Putamen (tissue), 1 donor: ENCODE measurements at regions not wholly inside any gene's neighbourhood (a gene's known extent, or its start where the extent isn't known, plus 50 kb on each side); places are given as distances from the start of the nearest gene placed in this dataset.

Experiments used
- DNase-seq: peaks from one replicate; pipeline ENCODE4 v3.0.0-alpha.2; 2016; ENCODE audit warnings: low spot score

GRCh38 chr1:57494530-57495079 is 70.7 kb upstream of the DAB1 start:
- no peak for DNase-seq

GRCh38 chr1:57492586-57493226 is 68.8 kb upstream of the DAB1 start:
- DNase-seq: no peak

GRCh38 chr1:57489358-57490036 is 65.6 kb upstream of the DAB1 start:
- no peak for DNase-seq

GRCh38 chr1:57485643-57486042 is 61.8 kb upstream of the DAB1 start:
- no peak for DNase-seq

DNA sequence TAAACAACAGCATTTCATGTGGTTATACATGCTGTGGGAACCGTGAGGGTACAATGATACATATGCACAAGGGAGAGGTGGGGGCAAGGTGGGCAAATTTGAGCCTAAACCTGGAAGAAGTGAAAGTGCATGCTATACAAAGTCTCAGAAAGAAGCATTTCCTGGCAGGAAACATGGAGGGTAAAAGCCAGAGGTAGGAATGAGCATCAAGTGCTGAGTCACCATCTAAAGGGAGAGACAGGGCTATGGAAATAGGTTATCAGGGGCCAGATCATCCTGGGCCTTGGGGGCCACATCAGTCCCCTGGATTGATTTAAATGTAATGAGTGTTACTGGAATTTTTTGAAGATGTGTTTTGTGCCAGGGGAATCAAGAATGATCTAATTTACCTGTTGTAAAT is 60.1 kb upstream of the DAB1 start:
- DNase-seq: no peak

DNA sequence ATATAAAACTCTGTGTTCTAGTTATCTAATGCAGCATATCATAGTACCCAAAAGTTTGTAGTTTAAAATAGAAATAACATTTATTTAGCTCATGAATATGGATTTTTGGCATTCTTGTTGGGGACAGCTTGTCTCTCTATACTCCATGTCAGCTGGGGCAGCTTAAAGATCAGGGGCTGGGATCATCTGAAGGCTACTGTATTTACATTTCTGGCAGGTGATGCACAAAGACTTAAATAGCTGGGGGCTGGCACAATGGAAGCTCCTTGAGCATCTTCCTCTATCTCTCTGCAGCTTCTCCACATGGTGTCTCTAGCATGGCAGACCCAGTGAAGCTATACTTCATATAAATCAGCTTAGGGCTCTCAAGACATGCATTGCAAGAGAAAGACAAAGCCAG is 55.6 kb upstream of the DAB1 start:
- DNase-seq: no peak

DNA sequence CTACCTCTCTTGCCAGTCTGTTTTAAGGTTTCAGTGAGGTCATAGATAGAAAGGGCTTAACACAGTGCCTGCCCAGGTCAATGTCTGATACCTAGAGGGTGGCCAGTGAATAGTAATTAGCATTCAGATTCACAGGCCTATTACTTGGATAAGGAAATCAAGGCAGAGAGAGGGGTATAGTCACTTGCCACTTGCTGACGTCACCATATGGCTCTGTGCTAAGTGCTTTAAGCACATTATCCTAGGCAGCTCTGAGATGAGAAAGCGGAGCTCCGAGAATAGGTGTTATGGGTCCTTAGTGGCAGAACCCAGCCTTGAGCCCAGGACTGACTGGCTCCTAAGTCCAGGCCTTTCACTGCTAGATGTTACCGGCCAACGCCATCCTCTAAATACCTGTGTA is 51.5 kb upstream of the DAB1 start:
- DNase-seq: no peak

DNA sequence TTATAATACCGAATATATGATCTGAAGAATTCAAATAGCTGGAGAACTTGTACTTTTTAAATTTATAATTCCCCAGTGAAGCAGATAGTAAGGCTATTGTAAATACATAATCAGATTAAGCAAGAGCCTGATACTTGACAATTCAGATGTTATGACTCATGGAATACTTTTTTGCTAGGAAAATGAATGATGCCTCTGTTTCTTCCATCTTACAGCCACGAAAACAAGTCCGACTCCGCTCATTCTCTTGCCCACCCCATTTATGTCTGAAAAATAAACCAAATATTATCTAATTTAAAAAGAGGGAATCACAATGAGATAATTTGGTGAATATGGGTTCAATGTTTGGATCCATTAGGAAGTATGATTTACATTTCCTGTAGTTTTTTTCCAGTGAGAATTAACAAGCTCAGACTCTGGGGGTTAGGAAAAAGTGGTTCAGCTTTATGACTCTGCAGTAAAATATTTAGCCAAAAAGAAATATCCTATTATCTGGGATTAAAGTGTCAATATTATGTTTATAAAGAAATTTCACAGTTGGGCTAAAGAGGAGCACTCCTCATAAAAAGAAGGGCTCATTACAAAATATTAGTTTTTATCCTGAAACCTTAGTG is 50.4 kb upstream of the DAB1 start:
- no peak for DNase-seq
